ENCODE measurements at regions not wholly inside any gene's neighbourhood (a gene's known extent, or its start where the extent isn't known, plus 50 kb on each side); places are given as distances from the start of the nearest gene placed in this dataset.

- TF ChIP-seq CTCF (IDR thresholded peaks at IDR 0.05) (no peak), POLR2A (IDR thresholded peaks at IDR 0.05) (no peak)
Observed at GRCh38 chr5:7210549-7210948, 185.4 kb upstream of the ADCY2 start.
